ENCODE measurements at regions not wholly inside any gene's neighbourhood (a gene's known extent, or its start where the extent isn't known, plus 50 kb on each side); places are given as distances from the start of the nearest gene placed in this dataset.

DNA sequence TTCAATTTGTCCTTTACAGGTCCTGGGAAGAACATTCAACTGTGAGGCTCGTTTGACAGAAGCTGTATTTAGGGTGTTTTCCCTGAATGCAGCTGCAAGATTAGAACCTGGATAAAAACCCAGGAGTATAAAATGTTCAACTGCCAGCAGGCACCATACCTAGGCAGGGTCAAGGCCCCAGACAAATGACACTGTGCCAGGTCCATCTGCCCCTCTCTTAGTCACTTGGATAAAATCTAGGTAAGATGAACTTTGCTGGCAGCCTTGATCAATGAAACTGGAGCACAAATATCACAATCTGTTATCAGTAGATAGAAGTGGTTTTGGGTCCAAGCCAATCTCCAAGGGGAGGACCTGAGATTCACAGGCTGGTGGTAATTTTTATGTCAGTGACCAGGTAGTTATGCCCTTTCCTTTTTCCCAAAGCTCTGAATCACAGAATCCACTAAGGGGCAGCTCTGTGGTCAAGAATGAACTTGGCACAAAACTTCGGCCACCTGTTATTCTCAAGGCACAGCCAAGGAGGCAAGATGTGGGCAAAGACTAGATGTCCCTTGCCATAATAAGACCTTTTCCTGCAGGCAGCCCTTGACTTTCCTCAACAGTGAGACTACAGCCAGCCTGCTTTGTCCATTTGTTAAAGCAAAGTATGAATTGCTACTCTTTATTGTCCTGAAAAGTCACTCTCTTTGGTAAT is 501.0 kb downstream of the PPARGC1A start:
- Histone ChIP-seq H3K27me3 (ENCODE audit: low read length) (no peaks in the 10 kb centered on the region), H2AFZ (ENCODE audit: low read depth, low read length, severe bottlenecking) (no peak overlapping the region), H3K9me3 (ENCODE audit: insufficient read depth, low read length) (no peaks in the 10 kb centered on the region), H3K4me2 (ENCODE audit: low read depth, low read length, poor library complexity, severe bottlenecking) (no peak overlapping the region), H3K9me2 (replicated peaks; ENCODE audit: insufficient read depth, low read length) (no peaks in the 10 kb centered on the region), H3K36me3 (ENCODE audit: low read length) (no peaks in the 10 kb centered on the region), H3K4me3 (ENCODE audit: insufficient read depth, low read length, poor library complexity, severe bottlenecking) (no peak overlapping the region), H3K27ac (ENCODE audit: low read depth, low read length) (no peak overlapping the region), H4K20me1 (ENCODE audit: low read depth, low read length) (no peaks in the 10 kb centered on the region), H3K79me2 (ENCODE audit: insufficient read depth, low read length) (no peaks in the 10 kb centered on the region), H3K9ac (ENCODE audit: low read length) (no peak overlapping the region), H3F3A (ENCODE audit: insufficient read depth) (no peaks in the 10 kb centered on the region)
- no peak for TF ChIP-seq EZH2phosphoT487 (conservative IDR thresholded peaks at IDR 0.05; ENCODE audit: low read length)
- TF ChIP-seq, protein P1, sequence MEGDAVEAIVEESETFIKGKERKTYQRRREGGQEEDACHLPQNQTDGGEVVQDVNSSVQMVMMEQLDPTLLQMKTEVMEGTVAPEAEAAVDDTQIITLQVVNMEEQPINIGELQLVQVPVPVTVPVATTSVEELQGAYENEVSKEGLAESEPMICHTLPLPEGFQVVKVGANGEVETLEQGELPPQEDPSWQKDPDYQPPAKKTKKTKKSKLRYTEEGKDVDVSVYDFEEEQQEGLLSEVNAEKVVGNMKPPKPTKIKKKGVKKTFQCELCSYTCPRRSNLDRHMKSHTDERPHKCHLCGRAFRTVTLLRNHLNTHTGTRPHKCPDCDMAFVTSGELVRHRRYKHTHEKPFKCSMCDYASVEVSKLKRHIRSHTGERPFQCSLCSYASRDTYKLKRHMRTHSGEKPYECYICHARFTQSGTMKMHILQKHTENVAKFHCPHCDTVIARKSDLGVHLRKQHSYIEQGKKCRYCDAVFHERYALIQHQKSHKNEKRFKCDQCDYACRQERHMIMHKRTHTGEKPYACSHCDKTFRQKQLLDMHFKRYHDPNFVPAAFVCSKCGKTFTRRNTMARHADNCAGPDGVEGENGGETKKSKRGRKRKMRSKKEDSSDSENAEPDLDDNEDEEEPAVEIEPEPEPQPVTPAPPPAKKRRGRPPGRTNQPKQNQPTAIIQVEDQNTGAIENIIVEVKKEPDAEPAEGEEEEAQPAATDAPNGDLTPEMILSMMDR (IDR thresholded peaks at IDR 0.05; ENCODE audit: insufficient read depth, low read length, poor library complexity, severe bottlenecking), result no peak

DNA sequence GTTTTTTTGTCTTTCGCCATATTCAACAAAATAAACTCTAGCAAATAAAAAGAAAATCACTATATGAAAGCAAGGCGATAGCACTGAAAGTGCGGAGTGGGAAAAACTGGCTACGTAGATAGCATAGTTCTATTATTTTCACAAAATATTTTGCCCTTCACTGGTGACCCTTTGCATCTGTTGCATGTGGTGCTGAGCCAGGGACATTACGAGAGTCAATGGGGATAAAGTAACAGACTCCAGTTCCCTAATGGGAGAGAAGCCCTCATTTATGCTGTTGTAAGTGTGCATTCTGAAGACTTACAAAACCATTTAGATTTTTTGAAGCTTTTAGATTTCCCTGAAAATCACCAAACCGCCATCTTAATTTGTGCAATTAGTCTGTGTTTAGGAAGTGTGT is 501.6 kb downstream of the PPARGC1A start:
- Histone ChIP-seq H3K36me3 (ENCODE audit: low read length) (no peaks in the 10 kb centered on the region), H2AFZ (ENCODE audit: low read depth, low read length, severe bottlenecking) (no peak overlapping the region), H3K4me3 (ENCODE audit: insufficient read depth, low read length, poor library complexity, severe bottlenecking) (no peak overlapping the region), H3F3A (ENCODE audit: insufficient read depth) (no peaks in the 10 kb centered on the region), H3K27me3 (ENCODE audit: low read length) (no peaks in the 10 kb centered on the region), H3K9me2 (replicated peaks; ENCODE audit: insufficient read depth, low read length) (no peaks in the 10 kb centered on the region), H3K9me3 (ENCODE audit: insufficient read depth, low read length) (no peaks in the 10 kb centered on the region), H3K27ac (ENCODE audit: low read depth, low read length) (no peak overlapping the region), H3K9ac (ENCODE audit: low read length) (no peak overlapping the region), H4K20me1 (ENCODE audit: low read depth, low read length) (no peaks in the 10 kb centered on the region), H3K79me2 (ENCODE audit: insufficient read depth, low read length) (no peaks in the 10 kb centered on the region), H3K4me2 (ENCODE audit: low read depth, low read length, poor library complexity, severe bottlenecking) (no peak overlapping the region)
- TF ChIP-seq EZH2phosphoT487 (conservative IDR thresholded peaks at IDR 0.05; ENCODE audit: low read length), result no peak
- TF ChIP-seq, protein P1 (IDR thresholded peaks at IDR 0.05; ENCODE audit: insufficient read depth, low read length, poor library complexity, severe bottlenecking), result no peak

DNA sequence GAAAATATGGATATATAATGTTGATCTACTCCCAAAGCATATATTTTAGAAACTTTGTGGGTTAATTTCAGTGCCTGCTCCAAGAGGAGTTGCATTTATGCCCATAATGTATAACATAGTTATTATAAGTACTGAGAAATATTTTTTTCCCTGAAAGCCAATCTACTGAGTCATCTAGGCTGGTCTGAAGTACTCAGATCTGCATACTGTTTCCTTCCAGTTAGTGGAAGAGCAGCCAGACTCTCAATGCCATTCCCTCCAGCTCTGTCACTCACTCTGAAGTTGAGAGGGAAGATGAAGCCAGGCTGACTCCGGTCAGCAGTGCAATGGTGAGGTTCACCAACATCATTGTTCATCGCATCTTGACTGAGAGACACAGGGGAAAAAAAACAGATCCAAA is 505.1 kb downstream of the PPARGC1A start:
- Histone ChIP-seq H3K9ac (ENCODE audit: low read length) (no peak overlapping the region), H3K27ac (ENCODE audit: low read depth, low read length) (no peak overlapping the region), H4K20me1 (ENCODE audit: low read depth, low read length) (no peaks in the 10 kb centered on the region), H3K36me3 (ENCODE audit: low read length) (no peaks in the 10 kb centered on the region), H3K27me3 (ENCODE audit: low read length) (no peaks in the 10 kb centered on the region), H2AFZ (ENCODE audit: low read depth, low read length, severe bottlenecking) (no peak overlapping the region), H3K9me3 (ENCODE audit: insufficient read depth, low read length) (no peaks in the 10 kb centered on the region), H3K4me2 (ENCODE audit: low read depth, low read length, poor library complexity, severe bottlenecking) (no peak overlapping the region), H3F3A (ENCODE audit: insufficient read depth) (no peaks in the 10 kb centered on the region), H3K79me2 (ENCODE audit: insufficient read depth, low read length) (no peaks in the 10 kb centered on the region), H3K9me2 (replicated peaks; ENCODE audit: insufficient read depth, low read length) (no peaks in the 10 kb centered on the region), H3K4me3 (ENCODE audit: insufficient read depth, low read length, poor library complexity, severe bottlenecking) (no peak overlapping the region)
- TF ChIP-seq, protein P1 (IDR thresholded peaks at IDR 0.05; ENCODE audit: insufficient read depth, low read length, poor library complexity, severe bottlenecking), result no peak
- TF ChIP-seq EZH2phosphoT487 (conservative IDR thresholded peaks at IDR 0.05; ENCODE audit: low read length), result no peak

All from SU-DHL-6 (cell line).